Heart left ventricle (tissue), 16 donors: ENCODE measurements at regions not wholly inside any gene's neighbourhood (a gene's known extent, or its start where the extent isn't known, plus 50 kb on each side); places are given as distances from the start of the nearest gene placed in this dataset.

Experiments used
- ATAC-seq, 4 donors: fragments of 200-7000 bp; cut with Tn5 transposase; one replicate each; pipeline ENCODE4 v1.9.1; 2020 to 2022; ENCODE audit warnings: moderate library complexity in 4 of 4, mild to moderate bottlenecking in 3 of 4, moderate number of reproducible peaks in 1 of 4
- DNase-seq, 5 donors: peaks; one replicate each; pipeline ENCODE4 v3.0.0-alpha.2; 2020
- H3K27ac ChIP-seq, 12 donors: fragments of 200-600 bp; sonication (generic) in 4 of 12; one replicate each; pipeline versions ENCODE4 v1.5.0 to v1.8.0; 2016 to 2022; ENCODE audit warnings: mild to moderate bottlenecking in 2 of 12
- H3K27me3 ChIP-seq, 9 donors: fragments of 200-600 bp; sonication (generic) in 2 of 9; one replicate each; pipeline versions ENCODE4 v1.5.1 to v1.8.0; 2016 to 2022; ENCODE audit warnings: mild to moderate bottlenecking in 3 of 9
- H3K36me3 ChIP-seq, 9 donors: fragments of 200-600 bp; sonication (generic) in 2 of 9; one replicate each; pipeline versions ENCODE4 v1.5.0 to v1.8.0; 2018 to 2022; ENCODE audit warnings: mild to moderate bottlenecking in 2 of 9
- H3K4me1 ChIP-seq, 12 donors: fragments of 200-600 bp; sonication (generic) in 4 of 12; one replicate each; pipeline versions ENCODE4 v1.5.0 to v1.8.0; 2016 to 2022; ENCODE audit warnings: mild to moderate bottlenecking in 3 of 12
- H3K4me3 ChIP-seq, 12 donors: fragments of 200-600 bp; sonication (generic) in 4 of 12; one replicate each; pipeline versions ENCODE4 v1.5.0 to v1.8.0; 2017 to 2022; ENCODE audit warnings: mild to moderate bottlenecking in 9 of 12, moderate library complexity in 4 of 12
- H3K9me3 ChIP-seq, 12 donors: fragments of 200-600 bp; sonication (generic) in 4 of 12; one replicate each; pipeline versions ENCODE4 v1.5.0 to v1.8.0; 2016 to 2022; ENCODE audit warnings: mild to moderate bottlenecking in 1 of 12
- POLR2A ChIP-seq, 2 donors: fragments of 450-650 bp; IDR thresholded peaks; one replicate each; pipeline ENCODE4 v1.6.1; 2017; ENCODE audit warnings: antibody characterized with exemption in 2 of 2, mild to moderate bottlenecking in 2 of 2, moderate library complexity in 2 of 2
- WGBS, 4 donors: extraction: QIAGEN DNeasy Blood & Tissue Kit in 2 of 4; methylation state at CpG; one replicate each; pipeline versions ENCODE4 v1.1.5 to v1.1.7; 2013 to 2018; 5-methylcytosine and 5-hydroxymethylcytosine counted together
- intact Hi-C, 10 donors: fragments of 100-400 bp; cut with DNase I; formaldehyde crosslinking; loops; one replicate each; pipeline versions ENCODE4 v1.11.1 to v1.14.2; 2022
- TF ChIP-seq, protein P1 (sequence below), 12 donors: fragments of 200-600 bp; sonication (generic) in 4 of 12; IDR thresholded peaks; one replicate each; pipeline versions ENCODE4 v1.5.0 to v1.8.0; 2018 to 2022; ENCODE audit warnings: antibody characterized with exemption in 12 of 12, mild to moderate bottlenecking in 5 of 12
- donor health status: ischemic (EF 13 %, LVEDD 7.1; RV severe dilation, severe dysfunction).
- donor health status: healthy with polysubstance abuse.
- donor health status: DM: no; HTN: yes; CAD: no.
- donor health status: DM: no; HTN: no; CAD: no.
- donor health status: ischemic (EF 25% LVEDD 6.9; RV normal size, moderate dysfunction).
- donor health status: ischemic (EF 25% LVEDD 5.7; RV mildly dilated, moderate dysfunction).
- donor health status: healthy.
- donor health status: DM: yes; HTN: yes; CAD: no.
- donor health status: ischemic (EF 35%, LVEDD 5.7; RV mildly dilated, moderate dysfunction).
- donor health status: nonischemic (EF 11% LVEDD 7.7; RV severe dilation, severe dysfunction).
- donor health status: DM: yes; HTN: yes; CAD: no.
- donor health status: PGD.
- donor health status: ischemic (EF 29% LVEDD 5.4; RV normal size, mild dysfunction).
- donor health status: nonischemic (EF 23%, LVEDD 6.1; RV moderate dilation, normal function).

DNA sequence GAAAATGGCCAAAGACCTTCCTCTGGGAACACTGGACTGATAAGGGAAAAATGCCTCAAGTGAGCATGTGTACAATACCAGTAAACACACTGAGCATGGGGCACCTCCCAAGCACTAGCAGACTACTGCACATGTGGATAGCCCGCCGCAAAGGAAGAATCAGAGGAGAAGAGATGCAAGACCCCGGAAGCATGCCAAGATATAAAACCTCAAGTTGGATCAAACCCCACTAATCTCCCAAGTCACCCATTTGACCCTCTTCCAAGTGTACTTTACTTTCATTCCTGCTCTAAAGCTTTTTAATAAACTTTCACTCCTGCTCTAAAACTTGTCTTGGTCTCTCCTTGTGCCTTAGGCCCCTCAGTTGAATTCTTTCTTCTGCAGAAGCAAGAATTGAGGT is 121.1 kb upstream of the PLAAT1 start:
- no peaks in the 10 kb centered on the region for H3K36me3 ChIP-seq
- no peaks in the 10 kb centered on the region for H3K4me1 ChIP-seq
- TF ChIP-seq, protein P1, sequence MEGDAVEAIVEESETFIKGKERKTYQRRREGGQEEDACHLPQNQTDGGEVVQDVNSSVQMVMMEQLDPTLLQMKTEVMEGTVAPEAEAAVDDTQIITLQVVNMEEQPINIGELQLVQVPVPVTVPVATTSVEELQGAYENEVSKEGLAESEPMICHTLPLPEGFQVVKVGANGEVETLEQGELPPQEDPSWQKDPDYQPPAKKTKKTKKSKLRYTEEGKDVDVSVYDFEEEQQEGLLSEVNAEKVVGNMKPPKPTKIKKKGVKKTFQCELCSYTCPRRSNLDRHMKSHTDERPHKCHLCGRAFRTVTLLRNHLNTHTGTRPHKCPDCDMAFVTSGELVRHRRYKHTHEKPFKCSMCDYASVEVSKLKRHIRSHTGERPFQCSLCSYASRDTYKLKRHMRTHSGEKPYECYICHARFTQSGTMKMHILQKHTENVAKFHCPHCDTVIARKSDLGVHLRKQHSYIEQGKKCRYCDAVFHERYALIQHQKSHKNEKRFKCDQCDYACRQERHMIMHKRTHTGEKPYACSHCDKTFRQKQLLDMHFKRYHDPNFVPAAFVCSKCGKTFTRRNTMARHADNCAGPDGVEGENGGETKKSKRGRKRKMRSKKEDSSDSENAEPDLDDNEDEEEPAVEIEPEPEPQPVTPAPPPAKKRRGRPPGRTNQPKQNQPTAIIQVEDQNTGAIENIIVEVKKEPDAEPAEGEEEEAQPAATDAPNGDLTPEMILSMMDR (IDR thresholded peaks at IDR 0.05) = no peak
- TF ChIP-seq POLR2A (IDR thresholded peaks at IDR 0.05) = no peak
- peaks cover 0 to 6% (median 0%) of the 10 kb centered on the region in 12 donors for H3K9me3 ChIP-seq
- H3K4me3 ChIP-seq = no peak overlapping the region
- 73 to 84% (median 83%) methylated on average over 3 of the region's 3 CpGs for WGBS, 4 donors
- H3K27me3 ChIP-seq = no peaks in the 10 kb centered on the region
- ATAC-seq (no peak), DNase-seq (no peak)
- intact Hi-C loops = loop anchor here in 1 of 10 donors (10.0 kb wide), 1 partner anchor 465 kb away; no protein-coding TSS in a partner anchor
- no peak overlapping the region for H3K27ac ChIP-seq

DNA sequence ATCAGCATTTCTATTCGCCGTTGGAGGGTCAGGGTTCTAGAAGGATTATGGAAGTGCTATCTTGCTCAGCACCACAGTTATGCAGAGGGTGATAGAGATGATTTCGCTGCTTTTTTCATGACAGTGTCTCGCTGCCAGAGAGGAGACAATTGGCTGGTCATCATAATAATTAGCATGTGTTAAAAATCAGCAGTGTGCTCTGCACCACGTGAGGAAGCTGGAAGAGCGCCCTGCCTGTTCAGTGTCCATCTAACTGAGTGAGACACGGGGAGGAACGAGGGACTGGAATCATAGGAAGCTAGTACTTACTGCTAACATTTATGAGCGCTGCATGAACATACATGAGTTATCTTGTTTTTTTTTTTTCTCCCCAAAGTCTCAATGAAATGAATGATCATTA is 116.2 kb upstream of the PLAAT1 start:
- Histone ChIP-seq H3K27ac (no peak overlapping the region), H3K27me3 (peaks cover 0 to 5% (median 0%) of the 10 kb centered on the region in 9 donors), H3K4me3 (no peak overlapping the region), H3K36me3 (no peaks in the 10 kb centered on the region), H3K4me1 (no peaks in the 10 kb centered on the region), H3K9me3 (no peaks in the 10 kb centered on the region)
- WGBS, 4 donors = 62 to 70% (median 67%) methylated on average over 9 of the region's 9 CpGs
- DNase-seq = no peak
- intact Hi-C loops = no loop called here
- TF ChIP-seq POLR2A (IDR thresholded peaks at IDR 0.05) = no peak
- TF ChIP-seq, protein P1 (IDR thresholded peaks at IDR 0.05) = no peak
- ATAC-seq = no peak

DNA sequence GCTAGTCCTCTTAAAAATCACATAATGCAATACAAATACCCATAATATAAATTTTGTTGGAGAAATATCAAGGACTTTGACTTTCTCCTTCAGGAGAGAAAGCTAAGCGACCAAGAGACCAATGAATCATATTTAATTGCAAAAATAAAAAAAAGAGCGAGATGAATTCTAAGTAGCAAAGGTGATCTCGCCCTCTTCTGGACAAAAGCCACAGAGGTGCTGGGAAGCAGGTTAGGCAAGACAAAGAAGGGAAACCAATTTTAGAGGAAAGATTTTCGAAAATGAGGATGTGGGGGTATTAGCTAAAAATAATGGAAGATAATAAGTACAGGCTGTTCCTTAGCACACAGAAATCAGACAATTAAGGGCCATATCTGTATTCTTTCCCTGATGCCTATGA is 111.4 kb upstream of the PLAAT1 start:
- H3K4me3 ChIP-seq = no peak overlapping the region
- ATAC-seq = no peak
- peaks cover 0 to 5% (median 0%) of the 10 kb centered on the region in 9 donors for H3K27me3 ChIP-seq
- H3K9me3 ChIP-seq = no peaks in the 10 kb centered on the region
- intact Hi-C loops = no loop called here
- no peak for DNase-seq
- TF ChIP-seq, protein P1 (IDR thresholded peaks at IDR 0.05) = no peak
- no peaks in the 10 kb centered on the region for H3K36me3 ChIP-seq
- no peaks in the 10 kb centered on the region for H3K4me1 ChIP-seq
- H3K27ac ChIP-seq = no peak overlapping the region
- 70 to 78% (median 76%) methylated on average over 4 of the region's 4 CpGs for WGBS, 4 donors

DNA sequence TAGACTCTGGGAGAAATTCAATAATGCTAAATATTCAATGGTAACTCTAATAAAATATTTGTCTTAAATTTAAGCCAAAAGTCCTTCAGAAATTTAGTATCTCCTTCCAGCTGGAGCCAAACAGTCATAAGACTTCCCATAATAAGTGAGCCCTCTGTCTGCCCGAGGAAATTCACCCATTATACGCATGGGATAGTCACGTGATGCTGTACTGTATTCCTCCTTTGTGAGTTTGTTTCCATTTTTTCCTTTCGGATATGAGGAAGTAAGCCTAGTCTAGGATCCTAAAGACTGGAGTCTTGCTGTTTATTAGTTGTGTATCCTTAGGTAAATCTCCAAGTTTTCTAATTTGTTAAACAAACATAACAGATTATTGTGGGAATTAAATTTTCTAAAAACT is 110.4 kb upstream of the PLAAT1 start:
- DNase-seq = no peak
- no peaks in the 10 kb centered on the region for H3K36me3 ChIP-seq
- H3K27me3 ChIP-seq = peaks cover 0 to 5% (median 0%) of the 10 kb centered on the region in 9 donors
- no peak overlapping the region for H3K4me3 ChIP-seq
- no peak overlapping the region for H3K27ac ChIP-seq
- H3K9me3 ChIP-seq = no peaks in the 10 kb centered on the region
- intact Hi-C loops = no loop called here
- 75 to 89% (median 78%) methylated on average over 4 of the region's 4 CpGs for WGBS, 4 donors
- TF ChIP-seq, protein P1 (IDR thresholded peaks at IDR 0.05) = no peak
- TF ChIP-seq POLR2A (IDR thresholded peaks at IDR 0.05) = no peak
- no peaks in the 10 kb centered on the region for H3K4me1 ChIP-seq
- ATAC-seq = no peak
